ENCODE measurements at regions not wholly inside any gene's neighbourhood (a gene's known extent, or its start where the extent isn't known, plus 50 kb on each side); places are given as distances from the start of the nearest gene placed in this dataset.
"Not testable (repeated sequence)": the region's sequence is repeated elsewhere in the genome, so short reads cannot be mapped to it uniquely, and the experiment has no call there.

GRCh38 chr3:5944061-5944460 lies 756.6 kb downstream of the EDEM1 start:
- DNase-seq (ENCODE audit: low read depth in 1 of 2, low spot score in 1 of 2) = not testable (repeated sequence)

DNA sequence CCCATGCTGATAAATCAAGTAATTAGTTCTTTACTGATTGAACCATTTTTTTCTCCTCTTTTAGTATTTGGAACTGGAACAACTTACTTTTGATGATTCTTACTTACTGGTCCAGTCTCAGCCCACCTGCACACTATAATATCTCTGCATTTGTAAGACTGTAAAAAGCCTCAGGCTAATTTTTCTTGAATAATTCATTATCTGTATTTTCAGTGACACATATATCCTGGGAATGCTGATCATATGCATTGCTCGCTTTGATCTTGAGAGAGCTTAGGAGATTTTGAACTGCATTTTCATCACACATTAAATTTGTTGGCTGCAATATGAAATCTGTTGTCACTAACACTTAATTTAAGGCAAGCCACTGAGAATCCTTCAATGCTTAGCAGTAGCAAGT lies 760.6 kb downstream of the EDEM1 start:
- no peak for DNase-seq (ENCODE audit: low read depth in 1 of 2, low spot score in 1 of 2)

DNA sequence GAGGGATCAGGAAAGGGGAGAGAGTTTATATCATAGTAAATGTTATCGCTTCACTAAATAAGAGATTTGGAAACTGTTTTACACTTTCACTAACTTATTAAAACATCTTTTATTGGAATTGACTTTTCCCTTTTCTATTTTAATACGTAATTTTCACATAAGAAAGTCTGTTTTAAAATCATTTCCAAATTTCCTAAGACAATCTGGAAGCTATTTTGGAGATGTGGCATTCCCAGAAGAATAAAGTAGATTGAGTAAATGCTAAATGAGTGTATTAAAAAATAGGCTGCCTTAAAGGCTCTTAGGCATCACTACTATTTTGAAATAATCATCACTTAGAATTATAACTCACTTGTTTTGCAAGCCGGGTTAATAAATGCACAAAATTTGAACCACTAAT lies 763.5 kb downstream of the EDEM1 start:
- DNase-seq (ENCODE audit: low read depth in 1 of 2, low spot score in 1 of 2) = no peak

DNA sequence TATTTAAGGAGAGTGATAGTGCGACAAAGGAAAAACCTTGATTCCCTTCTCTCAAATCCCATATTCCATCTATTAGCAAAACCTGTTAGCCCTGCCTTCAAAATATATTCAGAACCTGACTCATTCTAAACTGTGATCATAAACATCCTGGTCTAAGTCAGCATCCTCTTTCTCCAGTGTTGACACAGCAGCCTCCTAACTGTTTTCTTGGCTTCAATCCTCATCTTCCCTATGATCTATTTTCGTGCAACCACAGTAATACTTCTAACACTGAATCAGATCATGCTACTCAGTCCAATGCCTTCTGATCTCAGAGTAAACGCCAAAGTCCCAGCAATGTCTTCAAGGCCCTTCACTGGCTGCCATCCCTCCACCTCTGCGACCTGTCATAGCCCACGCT lies 785.1 kb downstream of the EDEM1 start:
- no peak for DNase-seq (ENCODE audit: low read depth in 1 of 2, low spot score in 1 of 2)

DNA sequence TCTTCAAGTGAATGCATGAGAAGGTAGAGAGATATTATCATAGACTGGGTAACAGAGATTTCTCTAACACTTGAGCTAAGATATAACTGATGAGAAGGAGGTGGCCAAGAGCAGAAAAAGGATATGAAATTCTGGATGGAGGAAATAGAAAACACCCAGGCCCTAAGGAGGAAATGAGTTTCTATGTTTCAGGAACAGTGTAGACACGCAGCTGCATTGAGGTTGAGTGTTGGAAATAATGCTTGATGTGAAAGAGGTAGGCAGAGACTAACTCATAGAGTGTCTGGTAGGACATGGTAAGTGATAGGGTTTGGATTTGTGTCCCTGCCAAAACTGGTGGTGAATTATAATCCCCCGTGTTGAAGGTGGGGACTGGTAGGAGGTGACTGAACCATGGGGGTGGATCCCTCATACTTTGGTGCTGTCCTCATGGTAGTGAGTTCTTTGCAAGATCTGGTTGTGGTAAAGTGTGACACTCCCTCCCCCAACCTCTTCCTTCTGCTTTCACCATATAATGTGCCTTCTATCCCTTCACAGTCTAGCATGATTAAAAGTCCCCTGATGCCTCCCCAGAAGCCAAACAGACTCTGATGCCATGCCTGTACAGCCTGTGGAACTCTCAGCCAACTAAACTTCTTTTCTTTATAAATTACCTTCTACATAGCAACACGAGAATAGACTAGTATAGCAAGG lies 787.3 kb downstream of the EDEM1 start:
- DNase-seq (ENCODE audit: low read depth in 1 of 2, low spot score in 1 of 2) = no peak

GRCh38 chr3:5977331-5977730 lies 789.8 kb downstream of the EDEM1 start:
- DNase-seq (ENCODE audit: low read depth in 1 of 2, low spot score in 1 of 2) = no peak

- DNase-seq (ENCODE audit: low read depth in 1 of 2, low spot score in 1 of 2) = no peak
Measured at GRCh38 chr3:5980475-5980874, 793.0 kb downstream of the EDEM1 start.

DNA sequence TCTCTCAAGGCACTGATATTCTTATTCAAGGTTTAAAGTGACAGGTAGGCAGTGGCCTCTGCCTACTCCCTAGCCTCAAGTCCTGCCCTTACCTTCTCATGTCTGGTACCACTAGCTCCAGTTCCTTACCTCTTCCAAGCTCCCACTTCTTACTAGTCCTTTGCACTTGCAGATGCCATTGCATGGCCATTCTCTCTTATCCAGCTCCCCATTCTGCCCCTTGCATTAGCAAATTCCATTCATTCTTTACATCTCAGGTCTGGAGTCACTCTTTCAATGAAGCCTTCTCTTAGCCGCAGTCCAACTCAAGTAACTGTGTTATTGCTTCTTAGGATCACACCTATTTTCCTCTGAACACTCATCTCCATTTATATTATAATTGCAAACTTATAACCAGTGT lies 807.1 kb downstream of the EDEM1 start:
- DNase-seq (ENCODE audit: low read depth in 1 of 2, low spot score in 1 of 2) = no peak

GRCh38 chr3:6018456-6018855 lies 830.9 kb downstream of the EDEM1 start:
- DNase-seq (ENCODE audit: low read depth in 1 of 2, low spot score in 1 of 2) = no peak

DNA sequence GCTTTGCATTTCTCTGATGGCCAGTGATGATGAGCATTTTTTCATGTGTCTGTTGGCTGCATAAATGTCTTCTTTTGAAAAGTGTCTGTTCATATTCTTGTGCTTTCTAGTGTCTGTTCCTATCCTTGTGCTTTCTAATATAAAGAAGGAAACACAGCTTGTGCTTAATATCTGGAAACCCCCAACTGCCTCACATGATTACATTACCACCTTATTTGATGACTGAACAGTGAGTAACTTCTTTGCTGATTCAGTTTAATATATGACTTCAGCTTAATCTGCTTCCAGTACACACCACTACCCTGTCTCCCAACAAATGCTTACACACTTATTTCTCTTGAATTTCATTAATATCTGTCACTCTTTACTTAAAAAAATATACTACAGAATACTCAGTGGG lies 835.1 kb downstream of the EDEM1 start:
- DNase-seq (ENCODE audit: low read depth in 1 of 2, low spot score in 1 of 2) = no peak

- no peak for DNase-seq (ENCODE audit: low read depth in 1 of 2, low spot score in 1 of 2)
Measured at GRCh38 chr3:6025032-6025431, 835.9 kb upstream of the GRM7 start.

- not testable (repeated sequence) for DNase-seq (ENCODE audit: low read depth in 1 of 2, low spot score in 1 of 2)
Measured at GRCh38 chr3:6030648-6031047, 830.3 kb upstream of the GRM7 start.

DNA sequence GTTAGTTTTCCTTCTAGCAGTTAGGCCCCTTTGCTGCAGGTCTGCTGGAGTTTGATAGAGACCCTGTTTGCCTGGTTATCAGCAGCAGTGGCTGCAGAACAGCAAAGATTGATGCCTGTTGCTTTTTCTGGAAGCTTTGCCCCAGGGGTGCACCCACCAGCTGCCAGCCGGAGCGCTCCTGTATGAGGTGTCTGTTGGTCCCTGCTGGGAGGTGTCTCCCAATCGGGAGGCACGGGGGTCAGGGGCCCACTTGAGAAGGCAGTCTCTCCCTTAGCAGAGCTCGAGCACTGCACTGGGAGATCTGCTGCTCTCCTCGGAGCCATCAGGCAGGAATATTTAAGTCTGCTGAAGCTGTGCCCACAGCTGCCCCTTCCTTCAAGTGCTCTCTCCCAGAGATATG lies 825.3 kb upstream of the GRM7 start:
- DNase-seq (ENCODE audit: low read depth in 1 of 2, low spot score in 1 of 2) = no peak

DNA sequence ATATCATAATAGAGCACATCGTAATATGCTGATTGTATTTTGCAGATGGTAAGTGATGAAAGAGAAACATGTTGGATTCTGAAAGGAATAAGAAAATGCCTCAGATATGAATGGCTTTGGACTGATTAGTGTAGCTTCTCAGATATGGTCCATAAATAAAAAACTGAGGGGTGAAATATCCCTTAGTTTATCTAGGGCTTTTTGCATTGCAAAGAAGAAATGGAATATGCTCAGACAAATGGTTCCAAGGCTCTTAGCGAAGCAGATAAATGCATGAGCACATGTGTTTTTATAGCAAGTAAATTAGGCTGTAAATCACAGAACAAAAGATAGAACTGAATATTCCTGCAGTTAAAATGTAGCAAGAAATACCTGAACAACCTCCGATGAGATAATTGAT lies 820.9 kb upstream of the GRM7 start:
- DNase-seq (ENCODE audit: low read depth in 1 of 2, low spot score in 1 of 2) = no peak

GRCh38 chr3:6041894-6042293 lies 819.0 kb upstream of the GRM7 start:
- DNase-seq (ENCODE audit: low read depth in 1 of 2, low spot score in 1 of 2) = no peak

GRCh38 chr3:6047016-6047415 lies 813.9 kb upstream of the GRM7 start:
- DNase-seq (ENCODE audit: low read depth in 1 of 2, low spot score in 1 of 2) = no peak

GRCh38 chr3:6060251-6060650 lies 800.7 kb upstream of the GRM7 start:
- no peak for DNase-seq (ENCODE audit: low read depth in 1 of 2, low spot score in 1 of 2)

- no peak for DNase-seq (ENCODE audit: low read depth in 1 of 2, low spot score in 1 of 2)
Measured at GRCh38 chr3:6062261-6063187, 798.4 kb upstream of the GRM7 start.

DNA sequence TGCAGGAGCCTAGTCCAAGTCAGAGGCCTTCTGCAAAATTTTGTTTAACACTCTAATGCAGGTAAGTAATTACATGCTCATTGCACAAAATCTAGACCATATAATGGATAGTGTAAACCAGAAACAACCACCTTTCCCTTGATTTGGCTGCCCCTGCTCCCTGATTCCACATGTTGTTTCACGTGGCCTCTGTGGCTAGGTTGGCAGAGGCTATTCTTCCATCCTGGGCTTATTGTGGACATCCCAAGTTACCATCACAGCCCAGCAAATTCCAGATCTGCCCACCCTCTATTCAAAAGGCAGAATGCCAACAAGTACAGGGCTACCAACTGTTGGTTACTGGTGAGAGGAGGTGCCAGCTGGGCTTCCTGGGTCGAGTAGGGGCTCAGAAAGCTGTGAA lies 794.5 kb upstream of the GRM7 start:
- no peak for DNase-seq (ENCODE audit: low read depth in 1 of 2, low spot score in 1 of 2)

DNA sequence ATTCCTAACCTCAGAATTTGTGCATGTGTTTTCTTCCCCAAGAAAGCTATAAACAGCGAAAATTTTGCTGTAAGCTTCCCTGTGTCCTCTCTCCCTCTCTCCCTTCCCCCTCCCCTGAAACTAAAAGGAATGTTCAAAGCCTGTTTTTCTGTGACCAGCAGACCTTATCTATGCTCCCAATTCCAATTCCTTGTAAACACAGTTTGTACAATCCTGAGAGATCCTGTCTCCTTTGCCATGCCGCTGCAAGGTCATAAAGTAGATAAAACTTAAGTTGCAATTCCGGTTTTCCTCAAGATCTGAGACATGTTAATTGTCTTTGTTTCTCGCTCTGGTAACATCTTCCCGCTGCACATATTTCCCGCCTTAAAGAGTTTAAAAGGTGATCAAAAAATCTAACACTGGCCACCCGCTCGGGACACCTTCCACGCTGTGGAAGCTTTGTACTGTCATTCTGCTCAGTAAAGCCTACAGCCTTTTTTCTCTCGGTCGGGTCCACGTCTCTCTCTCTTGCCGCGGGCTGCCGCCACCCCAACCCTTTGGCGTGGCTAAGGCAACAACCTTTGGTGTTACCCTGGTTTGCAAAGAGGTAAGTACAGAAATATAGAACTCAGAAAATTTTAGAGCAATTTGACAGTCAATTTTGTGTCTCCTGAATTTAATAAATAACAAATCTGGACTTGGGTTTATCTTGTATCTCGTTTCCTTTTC lies 793.9 kb upstream of the GRM7 start:
- DNase-seq (ENCODE audit: low read depth in 1 of 2, low spot score in 1 of 2) = not testable (repeated sequence)

- no peak for DNase-seq (ENCODE audit: low read depth in 1 of 2, low spot score in 1 of 2)
Measured at GRCh38 chr3:6074952-6075351, 786.0 kb upstream of the GRM7 start.

GRCh38 chr3:6078436-6078835 lies 782.5 kb upstream of the GRM7 start:
- DNase-seq (ENCODE audit: low read depth in 1 of 2, low spot score in 1 of 2) = no peak

All from activated T-helper 1 cell treated with anti-CD3 and anti-CD28 coated beads, Interleukin-2, amount 50 U/mL, for 16 hours (primary cell).